GM21619 (cell line): ENCODE measurements at regions not wholly inside any gene's neighbourhood (a gene's known extent, or its start where the extent isn't known, plus 50 kb on each side); places are given as distances from the start of the nearest gene placed in this dataset.

Experiments used
- ATAC-seq: cut with Tn5 transposase; IDR thresholded peaks from one replicate; pipeline ENCODE4 v1.9.1; 2021; ENCODE audit not compliant: unreplicated experiment

- ATAC-seq, result no peak
Measured at GRCh38 chr5:92460505-92460904, 1077.4 kb upstream of the ARRDC3 start.

GRCh38 chr5:92459654-92460053 is 1076.5 kb upstream of the ARRDC3 start:
- ATAC-seq, result no peak

GRCh38 chr5:92455011-92455410 is 1071.9 kb upstream of the ARRDC3 start:
- peak; percentile 98 for ATAC-seq

- no peak for ATAC-seq
Measured at GRCh38 chr5:92444888-92445287, 1061.8 kb upstream of the ARRDC3 start.

GRCh38 chr5:92435781-92436180 is 1052.7 kb upstream of the ARRDC3 start:
- ATAC-seq, result no peak

- ATAC-seq, result no peak
Measured at GRCh38 chr5:92429646-92430045, 1046.5 kb upstream of the ARRDC3 start.

- no peak for ATAC-seq
Measured at GRCh38 chr5:92428415-92428814, 1045.3 kb upstream of the ARRDC3 start.

- no peak for ATAC-seq
Measured at GRCh38 chr5:92424785-92425426, 1041.8 kb upstream of the ARRDC3 start.

GRCh38 chr5:92421942-92422341 is 1038.8 kb upstream of the ARRDC3 start:
- ATAC-seq, result no peak

GRCh38 chr5:92421196-92421595 is 1038.1 kb upstream of the ARRDC3 start:
- no peak for ATAC-seq

- no peak for ATAC-seq
Measured at GRCh38 chr5:92419261-92419660, 1036.1 kb upstream of the ARRDC3 start.

GRCh38 chr5:92418341-92418740 is 1035.2 kb upstream of the ARRDC3 start:
- no peak for ATAC-seq

GRCh38 chr5:92409134-92409533 is 1026.0 kb upstream of the ARRDC3 start:
- no peak for ATAC-seq

GRCh38 chr5:92402956-92403702 is 1020.0 kb upstream of the ARRDC3 start:
- ATAC-seq, result no peak

- no peak for ATAC-seq
Measured at GRCh38 chr5:92402045-92402444, 1018.9 kb upstream of the ARRDC3 start.

GRCh38 chr5:92401492-92401891 is 1018.4 kb upstream of the ARRDC3 start:
- no peak for ATAC-seq

- ATAC-seq, result no peak
Measured at GRCh38 chr5:92394936-92395335, 1011.8 kb upstream of the ARRDC3 start.

GRCh38 chr5:92390657-92391056 is 1007.5 kb upstream of the ARRDC3 start:
- ATAC-seq, result no peak

GRCh38 chr5:92380069-92380770 is 997.1 kb upstream of the ARRDC3 start:
- no peak for ATAC-seq

GRCh38 chr5:92378966-92379611 is 996.0 kb upstream of the ARRDC3 start:
- ATAC-seq, result no peak

GRCh38 chr5:92374859-92375258 is 991.7 kb upstream of the ARRDC3 start:
- no peak for ATAC-seq

GRCh38 chr5:92372766-92373165 is 989.6 kb upstream of the ARRDC3 start:
- no peak for ATAC-seq
